Muscle of leg (tissue), 3 donors: ENCODE measurements at regions not wholly inside any gene's neighbourhood (a gene's known extent, or its start where the extent isn't known, plus 50 kb on each side); places are given as distances from the start of the nearest gene placed in this dataset.
A peak's percentile ranks its signal among the peaks of the same experiment; 100 is the strongest.

Experiments
- DNase-seq: peaks from one replicate; pipeline ENCODE4 v3.0.0; 2013
- H3K27ac ChIP-seq: one replicate; pipeline ENCODE4 v1.5.1; 2013; ENCODE audit warnings: mild to moderate bottlenecking, low read length, control low read depth
- H3K27me3 ChIP-seq: one replicate; pipeline ENCODE4 v1.6.1; 2013; ENCODE audit warnings: low read length; ENCODE audit not compliant: control insufficient read depth, insufficient read depth
- H3K36me3 ChIP-seq: one replicate; pipeline ENCODE4 v1.6.1; 2013; ENCODE audit warnings: low read length; ENCODE audit not compliant: control insufficient read depth, insufficient read depth
- H3K4me1 ChIP-seq: one replicate; pipeline ENCODE4 v1.6.1; 2013; ENCODE audit warnings: low read length; ENCODE audit not compliant: control insufficient read depth, insufficient read depth
- H3K4me3 ChIP-seq: one replicate; pipeline ENCODE4 v1.5.1; 2013; ENCODE audit warnings: low read length, control low read depth
- H3K9me3 ChIP-seq: replicated peaks from 2 replicates; pipeline ENCODE4 v1.6.1; 2013; ENCODE audit warnings: low read depth, low read length; ENCODE audit not compliant: control insufficient read depth
- WGBS: methylation state at CpG from one replicate; pipeline ENCODE4 v1.1.5; 2013; ENCODE audit warnings: missing lambda C conversion rate; ENCODE audit not compliant: insufficient coverage; 5-methylcytosine and 5-hydroxymethylcytosine counted together

- Histone ChIP-seq H3K4me3 (no peak overlapping the region), H3K9me3 (no peaks in the 10 kb centered on the region), H3K27me3 (no peaks in the 10 kb centered on the region), H3K4me1 (no peaks in the 10 kb centered on the region), H3K27ac (no peak overlapping the region), H3K36me3 (no peaks in the 10 kb centered on the region)
- DNase-seq = no peak
- 71% methylated on average over 1 of the region's 5 CpGs for WGBS
Measured at GRCh38 chr7:51501620-51502019, 185.0 kb upstream of the COBL start.

- Histone ChIP-seq H3K27ac (no peak overlapping the region), H3K27me3 (no peaks in the 10 kb centered on the region), H3K9me3 (no peaks in the 10 kb centered on the region), H3K4me3 (no peak overlapping the region), H3K4me1 (no peaks in the 10 kb centered on the region), H3K36me3 (no peaks in the 10 kb centered on the region)
- DNase-seq = no peak
- WGBS = 83% methylated on average over 1 of the region's 2 CpGs
Measured at GRCh38 chr7:51482976-51483375, 166.4 kb upstream of the COBL start.

GRCh38 chr7:51481421-51481820 lies 164.8 kb upstream of the COBL start:
- WGBS = 86% methylated on average over 1 of the region's 3 CpGs
- no peak overlapping the region for H3K4me3 ChIP-seq
- H3K4me1 ChIP-seq = no peaks in the 10 kb centered on the region
- no peak for DNase-seq
- no peak overlapping the region for H3K27ac ChIP-seq
- H3K27me3 ChIP-seq = no peaks in the 10 kb centered on the region
- no peaks in the 10 kb centered on the region for H3K36me3 ChIP-seq
- no peaks in the 10 kb centered on the region for H3K9me3 ChIP-seq

GRCh38 chr7:51477819-51478218 lies 161.2 kb upstream of the COBL start:
- Histone ChIP-seq H3K27ac (no peak overlapping the region), H3K4me3 (no peak overlapping the region), H3K9me3 (no peaks in the 10 kb centered on the region), H3K36me3 (no peaks in the 10 kb centered on the region), H3K27me3 (no peaks in the 10 kb centered on the region), H3K4me1 (no peaks in the 10 kb centered on the region)
- no peak for DNase-seq
- 91% methylated on average over 11 of the region's 17 CpGs for WGBS

GRCh38 chr7:51477323-51477722 lies 160.7 kb upstream of the COBL start:
- 86% methylated on average over 7 of the region's 8 CpGs for WGBS

GRCh38 chr7:51476026-51476425 lies 159.4 kb upstream of the COBL start:
- Histone ChIP-seq H3K9me3 (no peaks in the 10 kb centered on the region), H3K27ac (no peak overlapping the region), H3K4me3 (no peak overlapping the region), H3K27me3 (peaks cover 13% of the 10 kb centered on the region), H3K4me1 (peaks cover 9% of the 10 kb centered on the region), H3K36me3 (no peaks in the 10 kb centered on the region)
- WGBS = 38% methylated on average over 13 of the region's 13 CpGs
- no peak for DNase-seq

More at GRCh38 chr7:51477323-51477722, 160.7 kb upstream of the COBL start:
- no peak for DNase-seq
- Histone ChIP-seq H3K36me3 (no peaks in the 10 kb centered on the region), H3K27me3 (peaks cover 2% of the 10 kb centered on the region), H3K9me3 (no peaks in the 10 kb centered on the region), H3K27ac (no peak overlapping the region), H3K4me3 (no peak overlapping the region), H3K4me1 (no peaks in the 10 kb centered on the region)

GRCh38 chr7:51472873-51473272 lies 156.3 kb upstream of the COBL start:
- H3K4me3 ChIP-seq = no peak overlapping the region
- no peak overlapping the region for H3K27ac ChIP-seq
- peaks cover 14% of the 10 kb centered on the region for H3K27me3 ChIP-seq
- H3K4me1 ChIP-seq = peaks cover 9% of the 10 kb centered on the region
- WGBS = 86% methylated on average over 6 of the region's 6 CpGs
- H3K9me3 ChIP-seq = no peaks in the 10 kb centered on the region
- no peaks in the 10 kb centered on the region for H3K36me3 ChIP-seq
- DNase-seq = no peak

GRCh38 chr7:51471981-51472296 lies 155.3 kb upstream of the COBL start:
- Histone ChIP-seq H3K27ac (no peak overlapping the region), H3K27me3 (peaks cover 14% of the 10 kb centered on the region), H3K4me3 (no peak overlapping the region), H3K4me1 (peaks cover 9% of the 10 kb centered on the region), H3K9me3 (no peaks in the 10 kb centered on the region), H3K36me3 (no peaks in the 10 kb centered on the region)
- 37% methylated on average over 11 of the region's 11 CpGs for WGBS
- no peak for DNase-seq

- no peaks in the 10 kb centered on the region for H3K9me3 ChIP-seq
- no peaks in the 10 kb centered on the region for H3K36me3 ChIP-seq
- DNase-seq = peak; percentile 13
- H3K27me3 ChIP-seq = peaks cover 14% of the 10 kb centered on the region
- 24% methylated on average over 28 of the region's 33 CpGs for WGBS
- no peak overlapping the region for H3K27ac ChIP-seq
- peaks cover 9% of the 10 kb centered on the region for H3K4me1 ChIP-seq
- no peak overlapping the region for H3K4me3 ChIP-seq
Measured at GRCh38 chr7:51471210-51471980, 154.8 kb upstream of the COBL start.

- Histone ChIP-seq H3K27me3 (peaks cover 14% of the 10 kb centered on the region), H3K36me3 (no peaks in the 10 kb centered on the region), H3K4me1 (peaks cover 9% of the 10 kb centered on the region), H3K27ac (no peak overlapping the region), H3K9me3 (no peaks in the 10 kb centered on the region), H3K4me3 (no peak overlapping the region)
- whole genome bisulfite sequencing = 67% methylated on average over 1 of the region's 2 CpGs
- no peak for DNase-seq
Measured at GRCh38 chr7:51467384-51468017, 150.9 kb upstream of the COBL start.
